Fibroblast of villous mesenchyme (primary cell): ENCODE measurements at regions not wholly inside any gene's neighbourhood (a gene's known extent, or its start where the extent isn't known, plus 50 kb on each side); places are given as distances from the start of the nearest gene placed in this dataset.

Source experiments
- DNase-seq: peaks from one replicate; pipeline ENCODE4 v3.0.0-alpha.2; 2010; ENCODE audit warnings: low read depth
- H3K4me3 ChIP-seq: 2 replicates; pipeline ENCODE4 v1.5.1; 2011; ENCODE audit warnings: low read depth, mild to moderate bottlenecking, low read length
- CTCF ChIP-seq: IDR thresholded peaks from 2 replicates; pipeline ENCODE4 v1.5.1; 2012; ENCODE audit warnings: low read depth, mild to moderate bottlenecking, low read length; ENCODE audit not compliant: insufficient read depth

DNA sequence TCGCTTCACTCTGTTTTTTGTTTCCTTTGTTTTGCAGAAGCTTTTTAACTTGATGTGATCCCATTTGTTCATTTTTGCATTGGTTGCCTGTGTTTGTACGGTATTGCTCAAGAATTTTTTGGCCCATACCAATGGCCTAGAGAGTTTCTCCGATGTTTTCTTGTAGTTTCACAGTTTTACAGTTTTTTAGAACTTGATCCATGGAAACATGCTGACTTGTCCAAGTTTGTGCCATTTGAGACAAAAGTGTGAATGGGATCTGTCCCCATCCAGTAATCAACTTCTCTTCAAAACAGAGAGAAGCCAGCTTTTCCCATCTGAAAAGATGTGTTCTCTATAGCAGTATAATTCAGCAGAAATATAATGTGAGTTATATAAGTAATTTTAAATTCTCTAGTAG, 266.5 kb upstream of the LRTM1 start:
- no peak overlapping the region for H3K4me3 ChIP-seq
- DNase-seq: no peak
- no peak for TF ChIP-seq CTCF

DNA sequence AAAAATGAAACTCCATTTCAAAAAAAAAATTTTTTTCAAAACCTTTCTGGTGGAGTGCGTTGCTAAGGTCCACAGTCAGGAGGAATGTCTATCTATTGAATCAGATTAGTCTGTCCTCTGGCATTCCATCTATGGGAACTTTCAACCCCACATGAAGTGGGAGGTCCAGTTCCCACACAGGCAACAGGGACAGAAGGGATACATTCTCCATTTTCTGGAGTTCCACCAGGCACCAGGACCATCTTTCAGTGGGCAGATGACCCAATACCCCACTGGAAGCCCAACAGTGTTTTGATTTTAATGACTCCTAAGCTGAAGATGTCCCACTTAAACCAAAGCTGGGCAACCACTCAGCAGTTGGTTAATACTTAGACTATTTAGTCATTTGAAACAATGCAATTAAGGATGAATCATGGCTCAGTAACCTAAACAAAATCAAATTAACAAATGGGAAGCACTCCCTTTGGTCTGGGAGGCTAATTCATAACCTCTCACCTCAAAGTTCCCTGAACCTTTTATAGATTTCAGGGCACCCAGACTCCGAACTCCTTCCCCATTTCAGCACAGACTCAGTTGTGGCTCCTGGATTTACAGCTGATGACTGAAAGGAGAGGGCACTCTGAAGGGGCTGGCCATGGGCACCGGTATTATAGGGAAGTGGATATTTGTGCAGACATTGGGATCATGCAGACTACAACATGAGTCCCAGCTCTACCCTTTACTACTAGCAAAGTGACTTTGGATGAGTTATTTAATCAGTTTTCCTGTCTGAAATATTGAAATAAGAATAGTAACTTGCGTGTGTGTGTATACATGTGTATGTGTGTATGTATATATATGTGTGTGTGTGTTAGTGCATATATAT, 264.3 kb upstream of the LRTM1 start:
- TF ChIP-seq CTCF: no peak
- DNase-seq: peak; percentile 91
- H3K4me3 ChIP-seq: no peak overlapping the region

- no peak overlapping the region for H3K4me3 ChIP-seq
- no peak for TF ChIP-seq CTCF
- DNase-seq: peak; percentile 93
Observed at GRCh38 chr3:55190331-55190730, 262.5 kb upstream of the LRTM1 start.

GRCh38 chr3:55189359-55189801, 261.5 kb upstream of the LRTM1 start:
- peak; percentile 98 for DNase-seq
- no peak for TF ChIP-seq CTCF
- H3K4me3 ChIP-seq: no peak overlapping the region

DNA sequence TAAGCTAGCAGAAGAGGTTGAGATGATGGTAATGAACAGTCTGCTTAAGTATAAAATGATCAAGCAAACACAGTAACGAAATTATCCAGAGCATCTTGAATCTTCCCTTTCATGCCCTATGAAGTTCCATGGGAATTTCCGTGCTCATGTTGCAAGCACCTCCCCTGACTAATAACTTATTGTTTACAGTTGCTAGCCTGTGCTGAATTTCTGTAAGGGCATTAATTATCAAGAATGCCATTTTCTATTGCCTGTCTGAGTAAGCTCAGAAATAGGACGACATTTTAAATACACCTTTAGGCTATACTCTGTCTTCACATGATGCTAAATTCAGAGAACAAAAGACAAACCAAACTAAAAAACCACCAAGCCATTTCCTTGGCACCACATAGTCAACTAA, 257.5 kb upstream of the LRTM1 start:
- peak; percentile 94 for DNase-seq
- no peak for TF ChIP-seq CTCF
- no peak overlapping the region for H3K4me3 ChIP-seq

DNA sequence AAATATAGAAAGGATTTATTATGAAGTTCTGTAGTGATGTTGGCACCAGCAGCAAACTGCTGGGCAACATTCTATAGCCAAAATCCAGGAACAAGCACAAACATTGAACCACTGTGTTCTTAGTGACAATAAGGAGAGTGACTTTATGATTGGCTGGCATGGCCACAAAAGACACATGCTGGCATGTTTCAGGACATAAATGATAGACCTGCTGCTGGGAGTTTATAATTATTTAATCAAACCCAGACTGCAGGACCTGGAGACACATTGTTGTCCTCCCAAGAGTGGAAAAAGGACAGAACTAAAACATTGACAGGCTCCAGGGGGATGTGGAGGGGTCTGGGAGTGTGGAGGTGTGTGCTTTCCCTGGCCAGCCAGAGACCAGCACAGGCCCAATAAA, 255.3 kb upstream of the LRTM1 start:
- TF ChIP-seq CTCF: no peak
- no peak for DNase-seq
- no peak overlapping the region for H3K4me3 ChIP-seq
